DMS53 treated with DMSO at 0.1 percent for 48 hours (cell line): ENCODE measurements at regions not wholly inside any gene's neighbourhood (a gene's known extent, or its start where the extent isn't known, plus 50 kb on each side); places are given as distances from the start of the nearest gene placed in this dataset.
"Not testable (repeated sequence)": the region's sequence is repeated elsewhere in the genome, so short reads cannot be mapped to it uniquely, and the experiment has no call there.

ENCODE experiments used
- DNase-seq: peaks from one replicate; lab custom pipeline; 2025; ENCODE audit not compliant: unreplicated experiment; lab: John Stamatoyannopoulos, UW

DNA sequence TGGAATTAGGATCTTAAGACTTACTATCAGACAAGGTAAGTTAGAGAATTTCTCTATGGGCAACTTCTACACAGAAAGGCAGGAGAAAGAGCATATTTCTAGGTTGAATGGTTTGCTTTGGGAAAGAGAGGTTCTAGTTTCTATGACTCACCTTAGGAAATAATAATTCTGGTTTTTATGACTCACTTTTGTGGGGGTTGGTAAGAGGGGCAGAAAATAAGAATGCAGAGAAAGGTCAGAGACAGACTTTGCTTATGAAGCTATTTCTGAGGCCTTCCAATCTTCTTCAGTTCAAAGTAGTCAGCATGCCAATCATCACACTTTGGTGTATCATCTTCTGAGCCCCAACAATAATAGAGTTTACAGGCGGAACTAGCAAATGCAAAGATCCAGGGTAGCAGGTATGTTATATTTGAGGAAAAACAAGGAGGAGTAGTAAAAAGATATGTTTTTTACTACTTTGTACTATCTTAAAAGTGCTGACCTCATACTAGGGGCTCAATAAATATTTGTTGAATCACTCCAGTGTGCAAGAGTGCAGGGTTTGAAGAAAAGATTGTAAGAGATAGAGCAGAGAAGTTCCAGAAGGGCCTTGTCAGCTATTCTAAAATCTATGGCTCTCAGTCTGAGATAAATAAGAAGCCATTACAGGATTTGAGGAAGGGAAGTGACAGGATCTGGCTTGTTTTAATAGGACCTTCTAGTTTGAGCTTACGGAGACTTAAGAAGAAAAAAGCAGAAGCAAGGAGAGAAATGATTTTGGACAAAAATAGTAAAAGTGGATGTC is 56.7 kb upstream of the LRFN5 start:
- DNase-seq, result peak; percentile 10

DNA sequence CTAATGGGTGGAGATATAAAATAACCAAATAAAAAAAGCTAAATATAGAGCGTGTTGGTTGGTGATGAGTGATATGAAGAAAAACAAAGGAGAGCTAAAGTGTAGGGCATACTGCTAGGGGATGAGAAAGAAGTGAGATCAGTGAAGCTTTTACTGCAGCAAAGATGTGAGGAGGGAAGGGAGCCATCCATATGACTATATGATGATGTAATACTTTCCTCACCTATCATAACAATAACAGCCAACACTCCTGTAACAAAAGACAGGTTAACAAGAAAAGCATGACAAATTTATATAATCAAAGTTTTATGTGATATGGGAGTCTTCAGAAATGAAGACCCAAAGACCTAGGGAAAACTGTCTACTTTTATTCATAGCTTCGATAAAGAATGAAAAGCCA is 57.4 kb upstream of the LRFN5 start:
- no peak for DNase-seq

DNA sequence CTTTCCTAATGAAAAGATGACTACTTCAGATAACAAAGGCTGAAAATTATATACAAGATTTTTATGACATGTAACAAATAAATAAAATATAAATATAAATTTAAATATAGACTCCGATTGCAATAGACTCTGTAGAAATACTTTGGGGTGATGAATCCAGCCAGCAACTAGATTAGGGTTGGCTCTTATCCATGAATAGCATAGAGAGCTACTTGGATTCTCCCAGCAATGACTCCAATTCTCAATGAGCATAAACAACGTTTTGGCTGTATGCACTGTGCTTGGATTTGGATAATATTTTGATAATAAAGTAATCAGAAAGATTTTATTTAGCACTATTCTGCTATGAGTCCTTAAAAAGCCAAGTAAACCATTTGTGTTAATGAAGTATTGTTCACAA is 58.0 kb upstream of the LRFN5 start:
- no peak for DNase-seq

DNA sequence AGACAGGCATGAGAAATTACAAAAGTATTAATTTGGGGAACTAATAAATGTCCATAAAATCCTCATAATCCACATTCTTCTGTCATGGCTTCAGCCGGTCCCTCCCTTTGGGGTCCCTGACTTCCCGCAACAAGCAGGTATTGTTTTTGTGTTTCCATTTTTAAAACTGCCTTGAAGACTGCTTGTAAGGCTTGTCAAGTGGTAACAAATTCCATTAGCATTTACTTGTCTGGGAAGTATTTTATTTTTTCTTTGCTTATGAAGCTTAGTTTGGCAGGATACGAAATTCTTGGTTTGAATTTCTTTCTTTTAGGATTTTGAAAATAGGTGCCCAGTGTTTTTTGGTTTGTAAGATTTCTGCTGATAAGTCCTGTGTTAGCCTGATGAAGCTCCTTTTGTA is 65.3 kb upstream of the LRFN5 start:
- no peak for DNase-seq

DNA sequence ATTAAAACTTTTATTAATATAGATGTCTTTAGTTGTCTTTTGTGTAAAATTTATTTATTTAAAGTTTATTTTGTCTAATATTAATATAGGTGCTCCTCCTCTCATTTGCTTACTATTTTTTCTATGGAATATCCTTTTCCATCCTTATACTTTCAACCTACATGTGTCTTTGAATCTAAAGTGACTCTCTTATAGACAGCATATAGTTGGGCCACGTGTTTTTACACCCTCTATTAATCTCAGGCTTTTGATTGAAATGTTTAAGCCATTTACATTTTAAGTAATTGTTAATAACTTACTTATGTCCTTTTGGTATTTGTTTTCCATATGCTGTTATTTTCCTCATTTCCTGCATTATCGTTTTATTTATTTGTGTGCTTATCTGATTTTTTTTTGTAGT is 74.4 kb upstream of the LRFN5 start:
- DNase-seq, result no peak

DNA sequence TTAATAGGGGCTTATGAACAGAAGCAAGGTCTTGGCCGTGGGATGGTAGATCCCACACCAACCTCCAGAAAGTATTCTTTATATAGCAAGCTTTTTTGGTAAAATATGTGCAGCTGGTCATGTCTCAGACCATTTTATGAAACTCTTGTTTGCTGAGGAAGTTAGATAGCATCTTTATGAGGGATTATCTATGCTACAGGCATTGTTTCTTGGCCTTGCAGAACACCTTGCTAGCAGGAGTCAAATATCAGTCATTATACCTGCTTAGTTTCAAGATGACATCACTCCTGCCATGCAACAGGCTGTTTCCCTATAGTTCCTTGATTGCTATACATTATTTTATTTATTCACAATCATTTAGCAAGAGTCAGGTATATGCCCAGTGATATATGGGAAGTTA is 84.8 kb upstream of the LRFN5 start:
- no peak for DNase-seq

DNA sequence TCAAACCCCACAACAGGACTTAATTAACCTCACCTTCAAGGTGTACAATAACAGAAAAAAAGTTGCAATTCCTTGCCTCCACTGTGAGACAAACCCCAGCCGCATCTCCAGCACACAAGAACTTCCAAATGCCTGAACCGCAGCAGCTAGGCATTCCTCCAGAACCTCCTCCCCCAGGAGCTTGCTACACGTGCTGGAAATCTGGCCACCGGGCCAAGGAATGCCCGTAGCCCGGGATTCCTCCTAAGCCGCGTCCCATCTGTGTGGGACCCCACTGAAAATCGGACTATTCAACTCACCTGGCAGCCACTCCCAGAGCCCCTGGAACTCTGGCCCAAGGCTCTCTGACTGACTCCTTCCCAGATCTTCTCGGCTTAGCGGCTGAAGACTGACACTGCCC is 88.6 kb upstream of the LRFN5 start:
- not testable (repeated sequence) for DNase-seq

DNA sequence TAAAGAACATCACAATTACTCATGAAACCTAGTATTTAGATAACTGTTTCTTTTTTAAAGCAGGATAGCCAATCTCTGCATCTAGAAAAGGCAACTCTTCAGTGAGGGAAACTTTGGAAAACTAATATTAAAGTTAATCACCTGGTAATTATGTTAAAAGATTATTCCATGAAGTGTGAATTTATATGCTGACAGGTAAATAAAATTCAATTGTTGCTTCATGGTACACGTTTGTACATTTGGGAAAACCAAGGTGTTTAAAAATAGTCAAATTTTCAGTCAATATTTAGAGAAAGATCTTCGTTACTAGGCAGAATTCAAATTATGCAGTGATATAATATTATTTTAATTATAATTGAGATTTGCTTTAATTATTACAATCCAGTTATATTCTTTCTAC is 100.1 kb upstream of the LRFN5 start:
- DNase-seq, result no peak

DNA sequence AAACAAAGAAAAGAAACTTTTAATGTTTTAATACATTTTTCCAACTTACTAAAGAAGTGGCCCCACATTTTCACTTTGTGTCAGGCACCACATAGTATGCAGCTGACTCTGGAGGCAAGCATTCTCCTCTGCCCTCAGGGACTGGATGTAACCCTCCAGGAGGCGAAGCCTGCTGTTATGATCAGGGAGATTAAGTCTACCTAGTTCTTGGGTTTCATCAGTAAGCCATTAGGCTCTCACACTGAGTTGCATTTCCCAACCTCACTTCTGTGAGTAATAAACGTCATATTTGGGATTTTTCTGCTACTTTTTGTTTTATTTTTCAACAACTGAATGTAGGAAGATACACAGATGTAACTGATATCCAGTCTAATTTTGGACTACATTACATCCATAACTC is 101.2 kb upstream of the LRFN5 start:
- no peak for DNase-seq

DNA sequence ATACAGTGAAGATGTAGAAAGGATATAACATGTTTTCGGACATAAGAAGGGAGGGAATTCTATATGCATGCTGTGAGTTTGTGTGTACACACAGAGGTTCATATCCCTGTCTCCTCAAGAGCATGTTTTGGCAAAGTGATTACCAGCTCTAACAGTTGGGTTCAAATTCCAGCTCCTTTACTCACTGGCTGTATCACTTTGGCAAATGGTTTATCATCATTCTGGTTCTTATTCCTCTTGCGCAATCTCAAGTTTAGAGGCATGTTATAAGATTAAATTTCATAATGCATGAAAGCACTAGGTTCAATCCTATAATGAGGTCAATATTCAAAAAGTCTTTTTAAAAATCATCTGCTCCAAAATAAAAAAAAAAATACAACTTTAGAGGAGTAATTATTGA is 107.7 kb upstream of the LRFN5 start:
- no peak for DNase-seq

DNA sequence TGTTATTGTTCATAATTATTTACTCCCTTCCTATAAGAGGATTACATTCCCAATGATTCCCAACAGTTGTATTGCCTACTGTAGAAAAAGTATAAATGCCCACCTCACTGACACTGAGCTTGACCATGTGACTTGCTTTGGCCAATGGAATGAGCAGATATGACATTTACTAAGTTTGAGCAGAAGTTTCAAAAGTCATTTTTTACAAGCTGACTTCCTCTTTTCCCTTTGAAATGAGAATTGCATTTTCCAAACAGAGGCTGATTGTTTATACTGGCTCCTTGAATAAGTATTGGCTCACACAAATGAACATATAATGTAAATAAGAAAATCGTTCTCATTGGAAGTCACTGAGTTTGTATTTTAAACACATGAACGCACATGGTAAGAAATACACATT is 116.4 kb upstream of the LRFN5 start:
- no peak for DNase-seq

DNA sequence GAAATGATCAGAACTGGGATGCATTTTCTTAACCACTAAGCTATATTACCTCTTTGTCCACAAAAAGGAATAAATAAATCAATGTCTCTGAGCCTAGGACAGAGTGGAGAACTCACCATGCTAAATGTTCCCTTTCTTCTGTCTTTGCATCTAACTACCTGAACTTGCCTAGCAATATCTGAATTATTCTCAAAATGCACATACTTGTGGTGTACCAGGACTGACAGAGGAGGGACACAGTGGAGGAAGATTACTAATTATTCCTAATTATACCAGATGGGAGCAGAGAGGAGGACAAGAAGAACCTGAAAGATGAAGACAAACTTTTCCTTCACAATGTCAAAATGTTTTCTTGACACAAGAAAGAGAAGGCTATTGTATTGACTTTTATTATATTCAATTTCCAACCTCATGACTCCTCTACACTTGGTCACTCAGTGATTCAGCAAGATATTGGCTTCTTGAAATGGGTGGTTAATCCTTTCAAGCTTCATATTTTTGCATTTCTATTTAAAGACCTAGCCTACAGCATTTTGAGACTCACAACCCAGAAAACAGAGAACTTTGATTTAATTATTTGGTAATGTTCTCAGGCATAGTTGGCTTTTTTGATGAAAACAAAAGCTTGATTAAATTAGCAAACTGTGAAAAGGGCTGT is 117.2 kb upstream of the LRFN5 start:
- DNase-seq, result no peak

DNA sequence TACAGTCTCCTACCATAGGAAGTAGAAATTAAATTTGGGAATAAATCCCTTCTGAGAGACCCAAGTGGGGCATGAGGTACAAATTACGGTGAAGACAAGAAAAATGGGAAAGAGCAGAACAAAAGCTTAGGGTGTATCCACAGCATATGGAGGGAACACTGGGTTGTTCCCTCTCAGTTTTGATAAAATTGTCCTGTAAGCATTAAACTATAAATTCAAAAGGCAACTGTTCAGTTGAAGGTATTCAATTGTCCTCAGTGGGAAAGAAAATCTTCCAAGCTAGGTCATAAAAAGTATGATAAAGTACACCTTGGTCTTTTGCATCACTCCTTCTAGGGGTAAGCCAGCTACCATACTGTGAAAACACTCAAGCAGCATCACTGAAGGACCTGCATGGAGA is 118.3 kb upstream of the LRFN5 start:
- DNase-seq, result no peak

DNA sequence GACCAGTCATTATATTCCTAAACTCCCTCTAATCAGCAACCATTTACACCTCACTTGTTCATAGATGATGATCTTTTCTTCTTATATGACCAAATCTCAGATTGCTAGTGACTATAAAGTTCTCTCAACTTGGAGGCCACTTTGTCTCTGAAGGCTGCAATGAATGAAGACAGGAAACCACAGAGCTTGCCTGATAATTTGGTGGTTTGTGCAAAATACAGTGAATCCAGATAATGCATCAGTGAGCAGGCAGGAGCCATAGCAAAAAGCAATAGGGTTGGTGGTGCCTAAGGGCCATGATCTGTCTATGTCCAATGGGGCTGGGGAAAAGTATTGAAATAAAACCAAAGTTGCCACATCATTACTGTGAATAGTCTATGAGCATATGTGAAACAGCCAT is 123.8 kb upstream of the LRFN5 start:
- DNase-seq, result no peak

DNA sequence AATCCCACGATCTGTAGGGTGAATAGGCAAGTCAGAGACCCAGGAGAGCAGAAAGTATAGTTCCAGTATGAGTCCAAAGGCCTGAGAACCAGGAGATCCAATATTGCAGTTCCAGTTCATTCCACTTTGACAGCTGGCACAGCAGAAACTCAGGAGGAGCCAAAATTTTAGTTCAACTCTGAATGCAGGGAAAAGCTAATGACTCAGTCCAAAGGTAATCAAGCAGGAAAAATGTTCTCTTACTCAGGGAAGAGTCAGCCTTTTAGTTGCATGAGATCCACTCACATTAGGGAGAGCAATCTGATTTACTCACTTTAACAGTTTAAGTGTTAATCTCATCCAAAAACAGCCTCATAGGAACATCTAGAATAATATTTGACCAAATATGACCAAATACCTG is 130.2 kb upstream of the LRFN5 start:
- no peak for DNase-seq

DNA sequence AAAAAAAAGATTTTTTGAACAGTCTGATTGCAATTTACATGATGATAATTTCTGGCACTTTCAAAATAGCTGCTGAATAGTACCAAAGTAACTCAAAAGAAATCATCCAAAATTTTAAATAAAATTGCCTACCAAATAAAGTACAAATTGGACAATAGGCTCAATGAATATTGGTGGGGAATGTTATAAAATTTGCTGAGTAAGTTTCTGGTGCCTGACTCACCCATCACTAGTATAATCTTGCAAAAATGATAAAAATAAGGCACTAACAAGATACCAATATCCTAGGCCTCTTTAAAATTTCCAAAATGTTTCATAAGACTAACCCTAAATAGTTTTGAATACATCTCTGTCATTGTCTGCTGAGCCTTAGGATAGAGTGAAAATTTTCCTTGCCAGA is 145.3 kb upstream of the LRFN5 start:
- DNase-seq, result no peak

DNA sequence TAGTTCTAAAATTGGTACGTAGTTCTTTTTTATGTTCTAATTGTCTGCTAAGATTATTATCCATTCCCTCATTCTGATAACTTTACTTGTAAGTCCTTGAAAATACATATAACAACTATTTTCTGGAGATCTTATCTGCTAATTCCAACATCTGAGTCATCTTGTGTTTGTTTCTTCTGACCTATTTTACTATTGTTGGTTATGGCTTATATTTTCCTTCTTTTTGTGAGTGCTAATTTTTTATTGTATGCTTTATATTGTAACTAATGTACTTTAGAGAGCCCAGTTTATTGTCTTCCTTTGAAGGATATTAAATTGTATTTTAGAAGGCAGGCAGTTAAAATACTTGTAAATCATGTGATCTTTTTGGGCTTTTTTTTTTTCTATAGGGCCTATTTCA is 149.3 kb upstream of the LRFN5 start:
- no peak for DNase-seq

DNA sequence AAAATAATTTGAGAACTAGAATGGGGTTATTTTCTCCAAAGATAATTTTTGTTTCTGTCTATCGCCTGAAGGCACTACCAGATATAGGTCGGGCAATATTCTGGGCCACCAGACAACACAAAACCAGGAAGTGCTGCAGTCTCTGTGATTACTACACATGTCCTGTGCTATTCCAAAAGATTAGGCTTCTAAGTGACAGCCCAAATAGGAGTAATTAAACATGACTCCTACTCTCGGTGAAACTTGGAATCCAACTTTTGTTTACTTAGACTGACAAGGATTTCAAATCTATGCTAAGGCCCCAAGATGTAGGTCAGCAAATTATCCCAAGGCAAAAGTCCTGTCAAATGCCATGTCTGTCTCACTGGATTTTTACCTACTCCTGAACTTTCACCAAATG is 157.6 kb upstream of the LRFN5 start:
- DNase-seq, result no peak

DNA sequence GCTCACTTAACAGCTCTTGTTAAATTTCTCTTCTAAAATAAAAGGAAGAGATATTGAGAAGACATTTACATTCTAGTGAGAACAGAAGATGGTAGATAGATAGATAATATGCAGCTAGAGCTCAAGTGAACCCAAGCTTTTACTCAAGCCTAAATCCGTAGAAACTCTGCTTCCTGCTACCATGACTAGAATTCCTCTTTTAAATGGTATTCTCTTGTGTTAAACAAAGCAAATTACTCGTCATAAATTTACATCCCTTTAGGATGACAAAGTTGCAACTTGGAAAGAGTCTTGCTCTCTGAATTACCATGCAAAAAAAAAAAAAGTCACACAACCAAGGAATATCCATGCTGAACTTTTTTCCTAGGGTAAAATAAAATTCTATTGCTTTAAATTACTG is 160.7 kb upstream of the LRFN5 start:
- DNase-seq, result no peak

DNA sequence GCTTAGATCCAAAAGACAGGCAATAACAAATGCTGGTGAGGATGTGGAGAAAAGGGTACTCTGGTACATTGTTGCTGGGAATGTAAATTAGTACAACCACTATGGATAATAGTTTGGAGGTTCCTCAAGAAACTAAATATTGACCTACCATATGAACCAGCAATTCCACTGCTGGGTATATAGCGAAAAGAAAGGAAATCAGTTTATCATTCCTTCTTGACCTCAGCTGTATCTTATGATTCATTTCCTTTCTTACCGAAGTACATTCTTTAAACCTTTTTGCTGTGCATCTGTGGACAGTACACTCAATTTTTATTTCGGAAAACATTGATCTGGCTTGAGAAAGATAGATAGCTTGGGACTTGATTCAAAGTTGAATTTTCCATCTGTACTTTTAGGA is 183.2 kb upstream of the LRFN5 start:
- DNase-seq, result no peak

DNA sequence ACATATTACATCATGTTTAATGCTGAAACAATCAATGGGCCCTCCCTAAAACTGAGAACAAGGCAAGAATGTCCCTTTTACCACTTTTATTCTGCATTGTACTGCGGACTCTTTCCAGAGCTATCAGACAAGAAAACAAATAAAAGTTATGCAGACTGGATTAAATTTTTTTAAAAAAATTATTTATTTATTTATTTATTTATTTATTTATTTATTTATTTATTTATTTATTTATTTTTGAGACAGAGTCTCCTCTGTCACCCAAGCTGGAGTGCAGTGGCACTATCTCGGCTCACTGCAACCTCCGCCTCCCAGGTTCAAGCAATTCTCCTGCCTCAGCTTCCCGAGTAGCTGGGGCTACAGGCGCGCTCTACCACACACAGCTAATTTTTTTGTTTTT is 185.4 kb upstream of the LRFN5 start:
- DNase-seq, result not testable (repeated sequence)

DNA sequence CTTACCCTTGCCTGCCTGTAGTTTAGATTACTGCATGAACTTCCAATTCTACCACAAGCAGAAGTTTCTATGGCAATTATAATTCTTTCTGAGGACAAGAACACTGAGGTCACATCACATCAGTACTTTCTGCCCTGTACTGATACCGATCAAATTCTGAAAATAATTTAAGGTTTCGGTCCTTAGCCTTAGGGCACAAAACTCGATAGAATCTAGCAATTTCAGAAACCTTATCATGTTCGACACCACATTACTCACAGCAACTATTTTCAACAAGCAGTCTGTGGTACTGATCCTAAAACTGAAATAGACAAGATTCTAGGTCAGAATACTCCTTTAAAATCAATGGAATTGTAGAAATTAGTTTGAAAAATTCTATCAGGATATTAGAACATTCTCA is 187.0 kb upstream of the LRFN5 start:
- no peak for DNase-seq

DNA sequence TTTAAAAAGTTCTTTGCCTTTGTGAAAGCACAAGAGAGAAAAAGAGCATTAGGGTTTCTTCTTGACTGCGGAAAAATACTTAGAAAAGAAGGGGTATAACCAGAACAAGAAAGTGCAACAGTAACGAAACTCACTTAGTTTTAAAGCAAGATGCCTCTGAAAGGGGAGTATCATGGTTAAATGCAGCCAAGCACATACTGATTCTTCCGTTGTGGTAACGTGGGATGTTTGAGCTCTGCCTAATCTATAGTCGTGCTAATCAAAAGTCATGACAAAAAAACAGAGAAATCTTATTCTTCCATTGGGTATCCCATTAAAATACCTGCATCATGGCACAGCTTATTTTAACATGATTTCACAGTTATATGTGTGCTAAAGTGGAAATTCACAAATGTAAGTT is 187.8 kb upstream of the LRFN5 start:
- no peak for DNase-seq
